ENCODE measurements at regions not wholly inside any gene's neighbourhood (a gene's known extent, or its start where the extent isn't known, plus 50 kb on each side); places are given as distances from the start of the nearest gene placed in this dataset.
"Not testable (repeated sequence)": the region's sequence is repeated elsewhere in the genome, so short reads cannot be mapped to it uniquely, and the experiment has no call there.

GRCh38 chr3:102353148-102353547 lies 81.7 kb upstream of the ZPLD1 start:
- TF ChIP-seq EZH2phosphoT487 (IDR thresholded peaks at IDR 0.05; ENCODE audit: low read depth) (no peak), CTCF (IDR thresholded peaks at IDR 0.05; ENCODE audit: low read depth, low read length) (no peak)
- Histone ChIP-seq H3K27me3 (ENCODE audit: low read depth, low read length) (no peaks in the 10 kb centered on the region), H4K20me1 (ENCODE audit: insufficient read depth, low read length) (no peaks in the 10 kb centered on the region), H3K27ac (ENCODE audit: low read length) (no peak overlapping the region), H3K79me2 (ENCODE audit: low read length) (no peaks in the 10 kb centered on the region), H3K36me3 (replicated peaks; ENCODE audit: low read depth, low read length) (no peaks in the 10 kb centered on the region), H3K4me1 (ENCODE audit: low read length) (no peaks in the 10 kb centered on the region; the same call in 1 of the 2 replicates), H3K4me2 (ENCODE audit: low read length) (no peak overlapping the region), H3K9me3 (ENCODE audit: insufficient read depth, low read length) (no peaks in the 10 kb centered on the region), H2AFZ (ENCODE audit: low read depth, low read length) (no peak overlapping the region), H3K9ac (ENCODE audit: low read length) (no peak overlapping the region), H3K4me3 (ENCODE audit: low read length) (no peak overlapping the region)

- Histone ChIP-seq H4K20me1 (ENCODE audit: insufficient read depth, low read length) (no peaks in the 10 kb centered on the region), H3K4me2 (ENCODE audit: low read length) (no peak overlapping the region), H3K4me1 (ENCODE audit: low read length) (no peaks in the 10 kb centered on the region; the same call in 1 of the 2 replicates), H3K9me3 (ENCODE audit: insufficient read depth, low read length) (no peaks in the 10 kb centered on the region), H2AFZ (ENCODE audit: low read depth, low read length) (no peak overlapping the region), H3K27me3 (ENCODE audit: low read depth, low read length) (no peaks in the 10 kb centered on the region), H3K79me2 (ENCODE audit: low read length) (no peaks in the 10 kb centered on the region), H3K36me3 (replicated peaks; ENCODE audit: low read depth, low read length) (no peaks in the 10 kb centered on the region), H3K4me3 (ENCODE audit: low read length) (no peak overlapping the region), H3K27ac (ENCODE audit: low read length) (no peak overlapping the region), H3K9ac (ENCODE audit: low read length) (no peak overlapping the region)
- no peak for TF ChIP-seq CTCF (IDR thresholded peaks at IDR 0.05; ENCODE audit: low read depth, low read length)
- no peak for TF ChIP-seq EZH2phosphoT487 (IDR thresholded peaks at IDR 0.05; ENCODE audit: low read depth)
These were observed 81.0 kb upstream of the ZPLD1 start for GRCh38 chr3:102353805-102354204.

GRCh38 chr3:102354818-102355515 lies 79.8 kb upstream of the ZPLD1 start:
- Histone ChIP-seq H3K9me3 (ENCODE audit: insufficient read depth, low read length) (no peaks in the 10 kb centered on the region), H4K20me1 (ENCODE audit: insufficient read depth, low read length) (no peaks in the 10 kb centered on the region), H2AFZ (ENCODE audit: low read depth, low read length) (no peak overlapping the region), H3K27me3 (ENCODE audit: low read depth, low read length) (no peaks in the 10 kb centered on the region), H3K79me2 (ENCODE audit: low read length) (no peaks in the 10 kb centered on the region), H3K27ac (ENCODE audit: low read length) (no peak overlapping the region), H3K9ac (ENCODE audit: low read length) (no peak overlapping the region), H3K4me2 (ENCODE audit: low read length) (no peak overlapping the region), H3K36me3 (replicated peaks; ENCODE audit: low read depth, low read length) (no peaks in the 10 kb centered on the region), H3K4me3 (ENCODE audit: low read length) (no peak overlapping the region), H3K4me1 (ENCODE audit: low read length) (no peaks in the 10 kb centered on the region; the same call in 1 of the 2 replicates)
- TF ChIP-seq CTCF (IDR thresholded peaks at IDR 0.05; ENCODE audit: low read depth, low read length) (no peak), EZH2phosphoT487 (IDR thresholded peaks at IDR 0.05; ENCODE audit: low read depth) (no peak)

GRCh38 chr3:102356506-102356905 lies 78.3 kb upstream of the ZPLD1 start:
- no peak overlapping the region for H2AFZ ChIP-seq (ENCODE audit: low read depth, low read length)
- no peaks in the 10 kb centered on the region for H3K36me3 ChIP-seq (replicated peaks; ENCODE audit: low read depth, low read length)
- no peaks in the 10 kb centered on the region for H3K9me3 ChIP-seq (ENCODE audit: insufficient read depth, low read length)
- H4K20me1 ChIP-seq (ENCODE audit: insufficient read depth, low read length), result no peaks in the 10 kb centered on the region
- H3K9ac ChIP-seq (ENCODE audit: low read length), result no peak overlapping the region
- H3K79me2 ChIP-seq (ENCODE audit: low read length), result no peaks in the 10 kb centered on the region
- H3K4me2 ChIP-seq (ENCODE audit: low read length), result no peak overlapping the region
- TF ChIP-seq CTCF (IDR thresholded peaks at IDR 0.05; ENCODE audit: low read depth, low read length) (no peak), EZH2phosphoT487 (IDR thresholded peaks at IDR 0.05; ENCODE audit: low read depth) (no peak)
- no peak overlapping the region for H3K4me3 ChIP-seq (ENCODE audit: low read length)
- no peak overlapping the region for H3K27ac ChIP-seq (ENCODE audit: low read length)
- H3K27me3 ChIP-seq (ENCODE audit: low read depth, low read length), result no peaks in the 10 kb centered on the region
- no peaks in the 10 kb centered on the region; the same call in 1 of the 2 replicates for H3K4me1 ChIP-seq (ENCODE audit: low read length)

GRCh38 chr3:102357313-102357712 lies 77.5 kb upstream of the ZPLD1 start:
- H2AFZ ChIP-seq (ENCODE audit: low read depth, low read length); H3K9ac ChIP-seq (ENCODE audit: low read length); H3K36me3 ChIP-seq (replicated peaks; ENCODE audit: low read depth, low read length); H3K27ac ChIP-seq (ENCODE audit: low read length); H4K20me1 ChIP-seq (ENCODE audit: insufficient read depth, low read length); H3K27me3 ChIP-seq (ENCODE audit: low read depth, low read length); H3K79me2 ChIP-seq (ENCODE audit: low read length); H3K4me2 ChIP-seq (ENCODE audit: low read length); H3K9me3 ChIP-seq (ENCODE audit: insufficient read depth, low read length); H3K4me1 ChIP-seq (ENCODE audit: low read length); H3K4me3 ChIP-seq (ENCODE audit: low read length): not testable (repeated sequence)
